Astrocyte (in vitro differentiated cells and primary cell): ENCODE measurements at regions not wholly inside any gene's neighbourhood (a gene's known extent, or its start where the extent isn't known, plus 50 kb on each side); places are given as distances from the start of the nearest gene placed in this dataset.

Source experiments
- CTCF ChIP-seq: IDR thresholded peaks from 2 replicates; pipeline ENCODE4 v1.5.1; 2011; ENCODE audit warnings: low read depth, mild to moderate bottlenecking, inconsistent platforms, low read length, moderate library complexity; ENCODE audit not compliant: insufficient read depth
- EZH2 ChIP-seq: IDR thresholded peaks from 2 replicates; pipeline ENCODE4 v1.6.1; 2012; ENCODE audit warnings: mild to moderate bottlenecking, low read length, inconsistent platforms; ENCODE audit not compliant: insufficient read depth

- no peak for TF ChIP-seq CTCF
- no peak for TF ChIP-seq EZH2
These were observed 190.9 kb downstream of the MAFB start for GRCh38 chr20:40497899-40498691.
